Heart right ventricle (tissue), 16 donors: ENCODE measurements at regions not wholly inside any gene's neighbourhood (a gene's known extent, or its start where the extent isn't known, plus 50 kb on each side); places are given as distances from the start of the nearest gene placed in this dataset.

Experiments used
- ATAC-seq, 8 donors: fragments of 200-7000 bp; cut with Tn5 transposase; one replicate each; pipeline ENCODE4 v1.9.1; 2020; ENCODE audit warnings: mild to moderate bottlenecking in 8 of 8, moderate library complexity in 8 of 8, moderate number of reproducible peaks in 1 of 8
- DNase-seq, 2 donors: peaks; one replicate each; pipeline ENCODE4 v3.0.0-alpha.2; 2020
- H3K27ac ChIP-seq, 10 donors: fragments of 200-600 bp; sonication (generic) in 2 of 10; one replicate each; pipeline versions ENCODE4 v1.5.0 to v1.8.0; 2020 to 2022; ENCODE audit warnings: mild to moderate bottlenecking in 3 of 10
- H3K27me3 ChIP-seq, 7 donors: fragments of 200-600 bp; one replicate each; pipeline ENCODE4 v1.8.0; 2021 to 2022; ENCODE audit warnings: mild to moderate bottlenecking in 2 of 7
- H3K36me3 ChIP-seq, 9 donors: fragments of 200-600 bp; sonication (generic) in 1 of 9; one replicate each; pipeline versions ENCODE4 v1.5.0 to v1.8.0; 2020 to 2022; ENCODE audit warnings: mild to moderate bottlenecking in 2 of 9
- H3K4me1 ChIP-seq, 9 donors: fragments of 200-600 bp; sonication (generic) in 1 of 9; one replicate each; pipeline versions ENCODE4 v1.5.0 to v1.8.0; 2020 to 2022; ENCODE audit warnings: mild to moderate bottlenecking in 4 of 9
- H3K4me3 ChIP-seq, 10 donors: fragments of 200-600 bp; sonication (generic) in 2 of 10; one replicate each; pipeline versions ENCODE4 v1.5.0 to v1.8.0; 2020 to 2022; ENCODE audit warnings: mild to moderate bottlenecking in 7 of 10, moderate library complexity in 2 of 10
- H3K9me3 ChIP-seq, 11 donors: fragments of 200-600 bp in 10 of 11; sonication (generic) in 2 of 11; one replicate each; pipeline versions ENCODE4 v1.5.0 to v1.8.0; 2013 to 2022; ENCODE audit warnings: mild to moderate bottlenecking in 2 of 11, control low read depth in 1 of 11, moderate library complexity in 1 of 11
- CTCF ChIP-seq, 9 donors: fragments of 200-600 bp; sonication (generic) in 2 of 9; IDR thresholded peaks; one replicate each; pipeline versions ENCODE4 v1.5.0 to v1.8.0; 2021 to 2022; ENCODE audit warnings: antibody characterized with exemption in 9 of 9, mild to moderate bottlenecking in 5 of 9, moderate library complexity in 1 of 9
- WGBS, 2 donors: extraction: QIAGEN DNeasy Blood & Tissue Kit; methylation state at CpG; one replicate each; pipeline ENCODE4 v1.1.7; 2013; ENCODE audit warnings: inconsistent platforms in 1 of 2; 5-methylcytosine and 5-hydroxymethylcytosine counted together
- intact Hi-C, 10 donors: fragments of 100-400 bp; cut with DNase I; formaldehyde crosslinking; loops; one replicate each; pipeline versions ENCODE4 v1.11.1 to v1.14.2; 2022
- donor health status: Arrhythmogenic right ventricular cardiomyopathy.
- donor health status: ischemic (EF 13 %, LVEDD 7.1; RV severe dilation, severe dysfunction).
- donor health status: healthy with polysubstance abuse.
- donor health status: DM: no; HTN: yes; CAD: no.
- donor health status: DM: no; HTN: no; CAD: no.
- donor health status: ischemic (EF 25% LVEDD 6.9; RV normal size, moderate dysfunction).
- donor health status: ischemic (EF 25% LVEDD 5.7; RV mildly dilated, moderate dysfunction).
- donor health status: healthy.
- donor health status: DM: yes; HTN: yes; CAD: no.
- donor health status: Ischemic cardiomyopathy.
- donor health status: ischemic (EF 35%, LVEDD 5.7; RV mildly dilated, moderate dysfunction).
- donor health status: nonischemic (EF 11% LVEDD 7.7; RV severe dilation, severe dysfunction).
- donor health status: DM: yes; HTN: yes; CAD: no.
- donor health status: PGD.
- donor health status: ischemic (EF 29% LVEDD 5.4; RV normal size, mild dysfunction).
- donor health status: nonischemic (EF 23%, LVEDD 6.1; RV moderate dilation, normal function).

- Histone ChIP-seq H3K27me3 (no peaks in the 10 kb centered on the region), H3K36me3 (no peaks in the 10 kb centered on the region), H3K4me1 (peaks cover 0 to 16% (median 4%) of the 10 kb centered on the region in 9 donors), H3K4me3 (no peak overlapping the region), H3K27ac (no peak overlapping the region), H3K9me3 (peaks cover 0 to 13% (median 0%) of the 10 kb centered on the region in 11 donors)
- DNase-seq (no peak), ATAC-seq (no peak)
- WGBS, 2 donors, result 92 to 93% methylated on average over 8 of the region's 8 CpGs
- TF ChIP-seq CTCF (IDR thresholded peaks at IDR 0.05), result no peak
- intact Hi-C loops, result loop anchor here in 4 of 10 donors (5.0 to 10.0 kb wide), 3 partner anchors 300 to 393 kb away; partner anchors contain the start of gene TSC22D1 (in 2 of the 4)
Measured at GRCh38 chr13:44874886-44875630, 114.2 kb downstream of the NUFIP1 start.

GRCh38 chr13:44874176-44874575 is 115.1 kb downstream of the NUFIP1 start:
- H3K27me3 ChIP-seq, result no peaks in the 10 kb centered on the region
- 95% methylated on average over 8 of the region's 8 CpGs for WGBS, 2 donors
- intact Hi-C loops, result loop anchor here in 3 of 10 donors (10.0 kb wide), 2 partner anchors 299 to 389 kb away; partner anchors contain the start of gene TSC22D1 (in 2 of the 3)
- H3K36me3 ChIP-seq, result no peaks in the 10 kb centered on the region
- H3K27ac ChIP-seq, result no peak overlapping the region
- H3K9me3 ChIP-seq, result peaks cover 0 to 13% (median 0%) of the 10 kb centered on the region in 11 donors
- H3K4me1 ChIP-seq, result peaks cover 0 to 17% (median 5%) of the 10 kb centered on the region in 9 donors
- no peak for DNase-seq
- no peak for ATAC-seq
- TF ChIP-seq CTCF (IDR thresholded peaks at IDR 0.05), result no peak
- H3K4me3 ChIP-seq, result no peak overlapping the region

- WGBS, 2 donors, result 44 to 46% methylated on average over 8 of the region's 8 CpGs
- peaks cover 0 to 13% (median 0%) of the 10 kb centered on the region in 11 donors for H3K9me3 ChIP-seq
- TF ChIP-seq CTCF (IDR thresholded peaks at IDR 0.05), result no peak
- H3K36me3 ChIP-seq, result no peaks in the 10 kb centered on the region
- H3K4me3 ChIP-seq, result no peak overlapping the region
- peaks cover 0 to 21% (median 5%) of the 10 kb centered on the region in 9 donors for H3K4me1 ChIP-seq
- H3K27me3 ChIP-seq, result no peaks in the 10 kb centered on the region
- intact Hi-C loops, result loop anchor here in 3 of 10 donors (10.0 kb wide), 2 partner anchors 299 to 389 kb away; partner anchors contain the start of gene TSC22D1 (in 2 of the 3)
- no peak overlapping the region for H3K27ac ChIP-seq
- no peak for DNase-seq
- peak in 3 of 8 donors; percentile 19 to 30 (median 23) for ATAC-seq
Measured at GRCh38 chr13:44873461-44873860, 115.8 kb downstream of the NUFIP1 start.

- no peaks in the 10 kb centered on the region for H3K36me3 ChIP-seq
- ATAC-seq, result no peak
- WGBS, 2 donors, result 79 to 81% methylated on average over 13 of the region's 13 CpGs
- H3K4me1 ChIP-seq, result peaks cover 0 to 28% (median 5%) of the 10 kb centered on the region in 9 donors
- H3K27me3 ChIP-seq, result no peaks in the 10 kb centered on the region
- peaks cover 0 to 13% (median 0%) of the 10 kb centered on the region in 11 donors for H3K9me3 ChIP-seq
- intact Hi-C loops, result loop anchor here in 3 of 10 donors (10.0 kb wide), 2 partner anchors 298 to 388 kb away; partner anchors contain the start of gene TSC22D1 (in 2 of the 3)
- H3K27ac ChIP-seq, result no peak overlapping the region
- TF ChIP-seq CTCF (IDR thresholded peaks at IDR 0.05), result no peak
- no peak overlapping the region for H3K4me3 ChIP-seq
- DNase-seq, result no peak
Measured at GRCh38 chr13:44872751-44873150, 116.5 kb downstream of the NUFIP1 start.
